ES-I3 (cell line): ENCODE measurements at regions not wholly inside any gene's neighbourhood (a gene's known extent, or its start where the extent isn't known, plus 50 kb on each side); places are given as distances from the start of the nearest gene placed in this dataset.

ENCODE experiments used
- H3K36me3 ChIP-seq: 2 replicates; pipeline ENCODE4 v1.6.1; 2013; ENCODE audit warnings: mild to moderate bottlenecking, low read length, control low read depth, moderate library complexity; ENCODE audit not compliant: insufficient read depth
- H3K4me1 ChIP-seq: 2 replicates; pipeline ENCODE4 v1.6.1; 2013; ENCODE audit warnings: mild to moderate bottlenecking, control low read depth, low read length; ENCODE audit not compliant: insufficient read depth
- H3K9ac ChIP-seq: 2 replicates; pipeline ENCODE4 v1.6.1; 2013; ENCODE audit warnings: low read depth, mild to moderate bottlenecking, low read length, moderate library complexity
- H3K9me3 ChIP-seq: 2 replicates; pipeline ENCODE4 v1.6.1; 2013; ENCODE audit warnings: mild to moderate bottlenecking, low read length, moderate library complexity; ENCODE audit not compliant: control insufficient read depth, insufficient read depth

DNA sequence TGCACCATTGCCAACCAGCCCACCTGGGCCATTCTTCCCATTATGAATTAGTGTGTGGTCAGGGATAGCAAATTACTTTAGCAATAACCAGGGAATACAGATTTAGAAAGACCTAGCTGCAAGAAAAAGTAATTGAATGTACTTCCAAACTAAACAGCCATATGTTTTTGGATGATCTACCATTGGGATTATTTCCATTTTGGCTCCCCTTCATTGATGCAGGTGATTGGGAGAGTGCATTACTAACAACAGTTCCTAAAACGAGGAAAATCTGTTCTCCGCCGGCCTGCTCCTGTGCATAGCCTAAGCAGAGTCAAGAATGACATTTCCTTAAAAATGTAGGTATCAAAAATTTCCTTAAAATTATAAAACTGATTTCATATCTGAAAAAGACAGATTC lies 58.5 kb downstream of the MAIP1 start:
- Histone ChIP-seq H3K9me3 (peaks cover 10% of the 10 kb centered on the region; the same call in 1 of the 2 replicates), H3K36me3 (no peaks in the 10 kb centered on the region), H3K9ac (no peak overlapping the region), H3K4me1 (no peaks in the 10 kb centered on the region)

GRCh38 chr2:200021449-200022114 lies 66.2 kb downstream of the MAIP1 start:
- Histone ChIP-seq H3K9ac (no peak overlapping the region), H3K36me3 (no peaks in the 10 kb centered on the region), H3K4me1 (no peaks in the 10 kb centered on the region)

GRCh38 chr2:200022511-200022910 lies 67.1 kb downstream of the MAIP1 start:
- no peaks in the 10 kb centered on the region for H3K36me3 ChIP-seq
- H3K4me1 ChIP-seq, result no peaks in the 10 kb centered on the region
- no peak overlapping the region for H3K9ac ChIP-seq
- H3K9me3 ChIP-seq, result peaks cover 6% of the 10 kb centered on the region; the same call in 1 of the 2 replicates

More at GRCh38 chr2:200021449-200022114, 66.2 kb downstream of the MAIP1 start:
- H3K9me3 ChIP-seq, result peaks cover 11% of the 10 kb centered on the region; the same call in 1 of the 2 replicates

- Histone ChIP-seq H3K36me3 (no peaks in the 10 kb centered on the region), H3K9ac (no peak overlapping the region), H3K9me3 (peaks cover 3% of the 10 kb centered on the region; the same call in 1 of the 2 replicates), H3K4me1 (no peaks in the 10 kb centered on the region)
Observed at GRCh38 chr2:200023570-200023969, 68.2 kb downstream of the MAIP1 start.

DNA sequence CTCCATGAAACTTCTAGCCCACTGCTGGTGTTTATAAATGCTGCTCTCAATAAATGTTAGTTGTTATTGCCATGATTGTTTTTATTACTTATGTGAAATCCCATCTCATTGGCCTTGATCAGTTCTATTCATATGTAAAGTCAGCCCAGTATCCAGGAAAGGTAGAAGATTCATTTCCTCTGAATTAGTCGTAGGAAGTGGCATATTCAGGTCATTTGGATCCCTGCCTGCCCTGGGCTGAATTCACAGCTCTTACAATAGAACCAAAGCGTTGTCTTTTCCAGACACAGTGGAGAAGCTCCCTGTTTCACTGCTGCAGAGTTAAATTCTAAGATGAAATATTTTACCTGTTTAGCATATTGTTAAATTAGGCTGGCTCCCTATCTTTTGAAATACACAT lies 70.3 kb downstream of the MAIP1 start:
- Histone ChIP-seq H3K4me1 (no peaks in the 10 kb centered on the region), H3K36me3 (no peaks in the 10 kb centered on the region), H3K9me3 (no peaks in the 10 kb centered on the region), H3K9ac (no peak overlapping the region)

DNA sequence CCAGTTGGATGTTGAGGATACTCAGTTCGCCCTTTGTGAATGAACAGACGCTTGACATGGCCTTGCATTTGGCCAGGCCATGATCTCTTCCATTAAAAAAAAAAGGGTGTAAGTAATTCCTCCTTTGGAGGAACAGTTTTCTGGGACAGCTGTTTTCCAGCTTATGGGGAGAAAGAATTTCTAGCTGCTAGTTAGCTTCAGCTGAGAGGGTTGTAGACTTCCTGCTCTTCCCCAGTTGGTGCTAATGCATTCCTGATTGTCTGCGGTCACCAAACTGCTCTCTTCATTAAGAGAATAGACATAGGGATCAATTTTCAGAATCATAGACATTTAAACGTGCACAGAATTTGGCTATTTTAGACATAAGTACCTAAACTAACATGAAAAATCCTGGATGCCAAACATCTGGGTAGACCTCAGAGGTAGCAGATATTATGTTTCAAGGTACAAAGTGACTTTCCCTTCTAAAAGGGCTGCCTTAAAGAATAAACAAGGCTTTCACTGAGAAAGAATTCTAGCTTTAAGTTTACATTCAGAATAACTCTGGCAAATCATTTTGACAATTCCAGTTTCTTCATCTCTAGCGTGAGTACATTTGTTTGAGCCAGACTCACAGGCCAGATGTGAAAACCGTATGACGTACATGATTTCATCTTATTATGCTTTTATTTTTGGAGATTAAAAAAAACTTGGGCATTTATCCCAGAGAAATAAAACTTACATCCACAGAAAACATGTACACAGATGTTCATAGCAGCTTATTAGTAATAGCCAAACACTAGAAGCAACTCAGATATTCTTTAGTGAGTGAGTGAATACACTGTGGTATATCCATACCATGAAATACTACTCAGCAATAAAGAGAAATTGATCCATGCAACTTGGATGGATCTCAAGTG lies 71.2 kb downstream of the MAIP1 start:
- H3K4me1 ChIP-seq, result no peaks in the 10 kb centered on the region
- H3K9me3 ChIP-seq, result no peaks in the 10 kb centered on the region
- no peak overlapping the region for H3K9ac ChIP-seq
- H3K36me3 ChIP-seq, result no peaks in the 10 kb centered on the region

DNA sequence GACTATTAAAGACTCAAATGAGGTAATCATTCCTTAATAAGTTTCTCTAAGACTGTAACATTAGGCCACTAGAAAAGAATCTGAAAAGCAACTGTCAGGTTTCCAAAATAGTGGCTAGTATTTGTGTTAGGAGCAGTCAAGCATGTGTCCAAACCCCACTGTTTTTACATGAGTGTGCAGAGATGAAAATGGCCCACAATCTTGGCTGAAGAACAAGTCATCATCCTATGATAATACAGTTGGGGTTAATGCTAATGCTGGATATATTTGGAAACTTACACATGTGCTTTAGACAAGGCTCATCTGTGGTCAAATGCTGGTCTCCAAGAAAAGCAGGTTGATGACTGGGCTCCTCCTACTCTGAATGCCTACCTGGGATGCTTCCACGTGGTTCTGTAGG lies 73.6 kb downstream of the MAIP1 start:
- Histone ChIP-seq H3K9ac (no peak overlapping the region), H3K9me3 (no peaks in the 10 kb centered on the region; the same call in 1 of the 2 replicates), H3K36me3 (no peaks in the 10 kb centered on the region), H3K4me1 (no peaks in the 10 kb centered on the region)

DNA sequence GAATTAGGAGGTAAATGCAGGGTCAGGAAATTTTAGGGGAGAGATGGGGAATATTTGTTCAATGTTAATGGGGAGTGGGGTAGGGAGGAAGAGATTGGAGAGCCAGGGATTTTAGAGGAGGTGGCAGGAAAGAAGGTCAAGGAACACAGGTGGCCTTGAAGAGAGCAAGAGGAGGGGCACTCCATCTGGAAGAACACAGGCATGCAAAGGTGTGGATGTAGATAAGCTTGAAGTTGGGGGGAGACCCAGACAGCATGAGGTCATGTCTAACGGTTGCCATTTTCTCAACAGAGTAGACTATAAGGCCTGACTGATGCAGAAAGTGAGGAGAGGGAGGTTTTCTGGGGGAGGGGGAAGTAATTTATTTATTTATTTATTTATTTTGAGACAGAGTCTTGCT lies 77.5 kb downstream of the MAIP1 start:
- H3K36me3 ChIP-seq, result no peaks in the 10 kb centered on the region
- no peaks in the 10 kb centered on the region for H3K4me1 ChIP-seq
- H3K9me3 ChIP-seq, result no peaks in the 10 kb centered on the region; the same call in 1 of the 2 replicates
- H3K9ac ChIP-seq, result no peak overlapping the region

GRCh38 chr2:200033929-200034328 lies 78.5 kb downstream of the MAIP1 start:
- Histone ChIP-seq H3K9me3 (no peaks in the 10 kb centered on the region; the same call in 1 of the 2 replicates), H3K4me1 (no peaks in the 10 kb centered on the region), H3K9ac (no peak overlapping the region), H3K36me3 (no peaks in the 10 kb centered on the region)

DNA sequence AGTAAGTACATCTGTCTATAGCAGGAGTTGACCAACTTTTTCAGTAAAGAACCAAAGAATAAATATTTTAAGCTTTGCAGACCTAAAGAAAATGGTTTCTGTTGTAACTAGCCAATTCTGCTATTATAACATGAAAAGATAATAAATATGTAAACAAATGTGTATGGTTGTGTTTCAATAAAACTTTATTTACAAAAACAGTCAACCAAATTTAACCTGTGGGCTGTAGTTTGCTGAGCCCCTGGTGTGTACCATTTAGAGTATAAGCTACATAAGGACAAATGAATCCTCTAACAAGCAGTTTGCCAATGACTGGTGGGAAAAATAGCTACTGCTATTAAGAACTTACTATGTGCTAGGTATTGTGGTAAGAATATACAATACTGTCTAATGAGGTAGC lies 79.4 kb downstream of the MAIP1 start:
- Histone ChIP-seq H3K36me3 (no peaks in the 10 kb centered on the region), H3K4me1 (peaks cover 8% of the 10 kb centered on the region), H3K9ac (no peak overlapping the region), H3K9me3 (no peaks in the 10 kb centered on the region; the same call in 1 of the 2 replicates)

- Histone ChIP-seq H3K4me1 (peaks cover 21% of the 10 kb centered on the region), H3K9ac (no peak overlapping the region), H3K36me3 (no peaks in the 10 kb centered on the region), H3K9me3 (peaks cover 3% of the 10 kb centered on the region; the same call in 1 of the 2 replicates)
Observed at GRCh38 chr2:200039724-200040650, 84.6 kb downstream of the MAIP1 start.

DNA sequence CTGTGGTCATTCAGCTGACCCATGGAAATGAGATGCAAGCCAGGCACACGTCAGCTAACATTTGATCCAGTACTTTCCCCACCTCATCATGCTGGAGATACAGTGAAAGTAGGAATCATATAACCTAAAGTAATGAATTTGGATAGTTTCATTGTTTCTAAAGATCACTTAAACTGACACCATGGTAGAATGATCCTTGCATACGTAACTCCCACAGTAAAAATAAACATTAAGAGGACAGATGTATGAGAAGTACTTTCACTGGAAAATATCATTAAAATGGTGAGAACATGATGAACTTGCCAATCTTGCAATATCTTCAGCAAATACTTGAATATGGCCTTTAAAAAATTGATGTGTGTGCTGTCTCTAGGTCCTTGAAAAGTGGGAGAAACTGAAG lies 85.4 kb downstream of the MAIP1 start:
- H3K4me1 ChIP-seq, result peaks cover 21% of the 10 kb centered on the region
- no peak overlapping the region for H3K9ac ChIP-seq
- no peaks in the 10 kb centered on the region for H3K36me3 ChIP-seq
- H3K9me3 ChIP-seq, result peaks cover 10% of the 10 kb centered on the region; the same call in 1 of the 2 replicates

DNA sequence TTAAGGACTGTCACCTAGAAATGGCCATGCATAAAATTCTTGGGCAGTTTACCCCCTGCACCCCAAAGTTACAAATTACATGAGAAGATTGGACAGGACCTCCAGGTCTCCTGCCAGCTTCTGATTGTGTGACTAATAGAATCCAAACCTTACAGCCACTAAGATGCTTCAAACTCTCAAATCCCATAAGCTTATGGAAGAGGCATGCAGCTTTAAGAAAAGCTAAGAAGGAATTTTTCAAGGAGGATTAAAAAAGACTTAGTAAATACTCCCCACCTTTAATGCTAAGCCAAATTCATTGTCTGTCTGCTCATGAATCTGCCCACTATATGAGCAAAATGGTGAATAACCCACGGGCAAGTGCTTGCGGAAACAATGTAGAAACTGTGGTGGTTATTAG lies 86.3 kb downstream of the MAIP1 start:
- Histone ChIP-seq H3K36me3 (no peaks in the 10 kb centered on the region), H3K9me3 (peaks cover 16% of the 10 kb centered on the region; the same call in 1 of the 2 replicates), H3K9ac (no peak overlapping the region), H3K4me1 (peaks cover 21% of the 10 kb centered on the region)
